Thyroid gland (tissue), 4 donors: ENCODE measurements at regions not wholly inside any gene's neighbourhood (a gene's known extent, or its start where the extent isn't known, plus 50 kb on each side); places are given as distances from the start of the nearest gene placed in this dataset.

Source experiments
- CTCF ChIP-seq, 6 experiments: fragments of 200-600 bp in 3 of 6; fragments of 450-650 bp in 3 of 6; sonication (generic) in 3 of 6; IDR thresholded peaks; one replicate each; pipeline ENCODE4 v1.5.1; 2016 to 2019; ENCODE audit warnings: antibody characterized with exemption in 6 of 6, mild to moderate bottlenecking in 2 of 6, inconsistent platforms in 1 of 6, moderate library complexity in 1 of 6
- POLR2A ChIP-seq, 2 donors: fragments of 450-650 bp; IDR thresholded peaks; one replicate each; pipeline ENCODE4 v1.6.1; 2017; ENCODE audit warnings: antibody characterized with exemption in 2 of 2, mild to moderate bottlenecking in 2 of 2, moderate library complexity in 1 of 2

DNA sequence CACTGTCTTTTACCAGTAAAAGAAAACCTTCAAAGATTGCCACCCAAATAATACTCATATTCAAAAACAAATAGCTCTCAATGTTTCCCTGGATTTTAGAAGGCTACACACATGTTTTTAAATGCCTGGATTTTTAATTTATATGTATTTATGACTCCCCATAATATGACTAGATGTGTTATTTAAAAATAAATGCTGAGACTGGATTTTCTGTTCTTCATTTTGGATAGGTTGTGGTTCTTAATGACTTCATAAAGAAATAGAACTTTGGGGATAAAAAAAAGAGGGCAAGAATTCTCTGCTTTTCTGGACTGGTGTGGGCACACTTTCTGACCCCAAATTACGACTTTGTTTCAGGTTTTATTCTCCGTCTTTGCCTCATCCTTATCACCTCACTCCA lies 62.8 kb upstream of the LEKR1 start:
- no peak for TF ChIP-seq CTCF (IDR thresholded peaks at IDR 0.05)
- no peak for TF ChIP-seq POLR2A (IDR thresholded peaks at IDR 0.05)
